Endodermal cell (in vitro differentiated cells): ENCODE measurements at regions not wholly inside any gene's neighbourhood (a gene's known extent, or its start where the extent isn't known, plus 50 kb on each side); places are given as distances from the start of the nearest gene placed in this dataset.

Experiments
- DNase-seq: peaks from one replicate; pipeline ENCODE4 v3.0.0-alpha.2; 2017
- H3K27ac ChIP-seq: 2 replicates; pipeline ENCODE4 v1.5.1; 2013; ENCODE audit warnings: mild to moderate bottlenecking, low read depth, low read length, moderate library complexity
- H3K27me3 ChIP-seq: 2 replicates; pipeline ENCODE4 v1.6.1; 2013; ENCODE audit warnings: mild to moderate bottlenecking, low read length, moderate library complexity; ENCODE audit not compliant: insufficient read depth, control insufficient read depth, poor library complexity, severe bottlenecking
- H3K36me3 ChIP-seq: 2 replicates; pipeline ENCODE4 v1.7.0; 2013; ENCODE audit warnings: mild to moderate bottlenecking, low read length, moderate library complexity; ENCODE audit not compliant: control insufficient read depth, insufficient read depth
- H3K4me1 ChIP-seq: one replicate; pipeline ENCODE4 v1.7.0; 2013; ENCODE audit warnings: low read length; ENCODE audit not compliant: control insufficient read depth, insufficient read depth
- H3K4me3 ChIP-seq: 2 replicates; pipeline ENCODE4 v1.5.1; 2013; ENCODE audit warnings: mild to moderate bottlenecking, low read length, moderate library complexity
- H3K9ac ChIP-seq: 2 replicates; pipeline ENCODE4 v1.6.1; 2013; ENCODE audit warnings: mild to moderate bottlenecking, low read length, moderate library complexity; ENCODE audit not compliant: poor library complexity, severe bottlenecking; ENCODE audit errors: extremely low read depth
- H3K9me3 ChIP-seq: 2 replicates; pipeline ENCODE4 v1.6.1; 2013; ENCODE audit warnings: mild to moderate bottlenecking, low read length, moderate library complexity; ENCODE audit not compliant: control insufficient read depth
- H3K27ac Mint-ChIP-seq: 2 replicates; pipeline ENCODE4 v1.8.0; 2020; ENCODE audit warnings: mixed read lengths
- H3K27me3 Mint-ChIP-seq: 2 replicates; pipeline ENCODE4 v1.8.0; 2021; ENCODE audit warnings: mild to moderate bottlenecking, mixed read lengths; ENCODE audit not compliant: insufficient read depth
- H3K36me3 Mint-ChIP-seq: 2 replicates; pipeline ENCODE4 v1.8.0; 2020; ENCODE audit warnings: low read depth, mixed read lengths
- H3K4me1 Mint-ChIP-seq: 2 replicates; pipeline ENCODE4 v1.8.0; 2020; ENCODE audit warnings: mixed read lengths
- H3K4me3 Mint-ChIP-seq: 2 replicates; pipeline ENCODE4 v1.8.0; 2020; ENCODE audit warnings: mild to moderate bottlenecking, moderate library complexity, mixed read lengths
- H3K9me3 Mint-ChIP-seq: 2 replicates; pipeline ENCODE4 v1.8.0; 2020; ENCODE audit warnings: mild to moderate bottlenecking, mixed read lengths
- WGBS, 2 experiments: methylation state at CpG; one replicate each; pipeline versions ENCODE4 v1.1.5 to v1.1.7; 2013; ENCODE audit warnings: missing lambda C conversion rate in 2 of 2, mixed read lengths in 1 of 2; ENCODE audit not compliant: insufficient coverage in 1 of 2, insufficient read length in 1 of 2; 5-methylcytosine and 5-hydroxymethylcytosine counted together
- TF ChIP-seq, protein P1 (sequence below): fragments of 200-600 bp; sonication (generic); conservative IDR thresholded peaks from 2 replicates; pipeline ENCODE4 v1.5.0; 2021; ENCODE audit warnings: antibody characterized with exemption, mild to moderate bottlenecking

DNA sequence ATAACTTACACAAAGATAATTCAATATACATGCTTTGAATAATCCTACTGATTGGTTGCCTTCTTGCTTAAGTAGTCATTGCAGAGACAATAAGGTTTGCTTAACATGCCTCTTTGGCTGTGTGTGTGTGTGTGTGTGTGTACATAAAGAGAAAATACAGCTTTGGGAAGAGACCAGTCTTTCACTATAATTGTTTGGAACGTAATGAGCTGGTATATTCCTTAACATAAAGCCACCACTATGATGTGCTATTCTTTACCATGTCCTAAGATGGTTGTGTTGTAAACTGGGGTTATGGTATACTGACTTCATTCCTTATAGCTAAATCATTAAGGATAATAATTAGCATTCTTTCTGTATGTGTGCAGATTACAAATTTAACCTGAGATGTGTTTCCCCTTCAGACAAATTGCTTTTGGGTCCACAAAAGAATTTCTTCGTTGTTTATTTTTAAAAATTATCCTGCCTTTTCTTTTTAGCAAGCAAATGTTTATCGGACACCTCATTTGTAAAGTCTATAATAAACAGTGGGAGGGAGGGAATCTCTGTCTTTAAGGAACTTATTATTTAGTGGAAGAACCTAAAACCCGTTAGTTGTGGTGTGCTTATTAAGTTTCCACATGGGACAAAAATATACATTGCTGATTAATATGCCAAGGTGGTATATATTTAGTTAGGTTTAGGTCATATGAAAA lies 74.4 kb downstream of the TMX1 start:
- no peaks in the 10 kb centered on the region for H3K9me3 ChIP-seq
- H3K9ac ChIP-seq: no peak overlapping the region
- Mint-ChIP-seq H3K27me3 (no peaks in the 10 kb centered on the region), H3K36me3 (no peaks in the 10 kb centered on the region), H3K4me3 (no peak overlapping the region), H3K9me3 (no peaks in the 10 kb centered on the region), H3K27ac (no peak overlapping the region), H3K4me1 (peaks cover 5% of the 10 kb centered on the region)
- DNase-seq: no peak
- whole genome bisulfite sequencing, 2 experiments: 93% methylated on average over 2 to 4 of the region's 4 CpGs
- no peaks in the 10 kb centered on the region for H3K27me3 ChIP-seq
- no peaks in the 10 kb centered on the region for H3K36me3 ChIP-seq
- H3K27ac ChIP-seq: no peak overlapping the region
- TF ChIP-seq, protein P1, sequence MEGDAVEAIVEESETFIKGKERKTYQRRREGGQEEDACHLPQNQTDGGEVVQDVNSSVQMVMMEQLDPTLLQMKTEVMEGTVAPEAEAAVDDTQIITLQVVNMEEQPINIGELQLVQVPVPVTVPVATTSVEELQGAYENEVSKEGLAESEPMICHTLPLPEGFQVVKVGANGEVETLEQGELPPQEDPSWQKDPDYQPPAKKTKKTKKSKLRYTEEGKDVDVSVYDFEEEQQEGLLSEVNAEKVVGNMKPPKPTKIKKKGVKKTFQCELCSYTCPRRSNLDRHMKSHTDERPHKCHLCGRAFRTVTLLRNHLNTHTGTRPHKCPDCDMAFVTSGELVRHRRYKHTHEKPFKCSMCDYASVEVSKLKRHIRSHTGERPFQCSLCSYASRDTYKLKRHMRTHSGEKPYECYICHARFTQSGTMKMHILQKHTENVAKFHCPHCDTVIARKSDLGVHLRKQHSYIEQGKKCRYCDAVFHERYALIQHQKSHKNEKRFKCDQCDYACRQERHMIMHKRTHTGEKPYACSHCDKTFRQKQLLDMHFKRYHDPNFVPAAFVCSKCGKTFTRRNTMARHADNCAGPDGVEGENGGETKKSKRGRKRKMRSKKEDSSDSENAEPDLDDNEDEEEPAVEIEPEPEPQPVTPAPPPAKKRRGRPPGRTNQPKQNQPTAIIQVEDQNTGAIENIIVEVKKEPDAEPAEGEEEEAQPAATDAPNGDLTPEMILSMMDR: no peak
- H3K4me1 ChIP-seq: no peaks in the 10 kb centered on the region
- no peak overlapping the region for H3K4me3 ChIP-seq

- Histone ChIP-seq H3K4me3 (no peak overlapping the region), H3K36me3 (no peaks in the 10 kb centered on the region), H3K27ac (no peak overlapping the region), H3K27me3 (no peaks in the 10 kb centered on the region), H3K4me1 (no peaks in the 10 kb centered on the region), H3K9ac (no peak overlapping the region), H3K9me3 (no peaks in the 10 kb centered on the region)
- Mint-ChIP-seq H3K27ac (no peak overlapping the region), H3K4me3 (no peak overlapping the region), H3K27me3 (no peaks in the 10 kb centered on the region), H3K4me1 (peaks cover 5% of the 10 kb centered on the region), H3K36me3 (no peaks in the 10 kb centered on the region), H3K9me3 (no peaks in the 10 kb centered on the region)
- WGBS, 2 experiments: 91 to 100% methylated on average over 1 of the region's 2 CpGs
- TF ChIP-seq, protein P1: no peak
- no peak for DNase-seq
Observed at GRCh38 chr14:51317373-51317772, 77.3 kb downstream of the TMX1 start.

GRCh38 chr14:51318813-51319597 lies 79.0 kb downstream of the TMX1 start:
- Histone ChIP-seq H3K9ac (no peak overlapping the region), H3K27ac (no peak overlapping the region), H3K9me3 (no peaks in the 10 kb centered on the region), H3K4me3 (no peak overlapping the region), H3K4me1 (no peaks in the 10 kb centered on the region), H3K27me3 (no peaks in the 10 kb centered on the region), H3K36me3 (no peaks in the 10 kb centered on the region)
- WGBS, 2 experiments: 80 to 89% methylated on average over 6 of the region's 6 CpGs
- Mint-ChIP-seq H3K27ac (no peak overlapping the region), H3K4me3 (no peak overlapping the region), H3K27me3 (no peaks in the 10 kb centered on the region), H3K4me1 (peaks cover 5% of the 10 kb centered on the region), H3K9me3 (no peaks in the 10 kb centered on the region), H3K36me3 (no peaks in the 10 kb centered on the region)
- TF ChIP-seq, protein P1: no peak
- DNase-seq: no peak
